ENCODE measurements at regions not wholly inside any gene's neighbourhood (a gene's known extent, or its start where the extent isn't known, plus 50 kb on each side); places are given as distances from the start of the nearest gene placed in this dataset.

- H3K4me1 Mint-ChIP-seq (ENCODE audit: insufficient read depth, unreplicated experiment) = peaks cover 8% of the 10 kb centered on the region
- no peak overlapping the region for H3K27ac Mint-ChIP-seq (ENCODE audit: low read depth, unreplicated experiment)
- no peak for DNase-seq (ENCODE audit: unreplicated experiment)
Measured at GRCh38 chr13:72126424-72126823, 259.4 kb upstream of the DACH1 start.

GRCh38 chr13:72125561-72125960 lies 258.6 kb upstream of the DACH1 start:
- no TSS peak for BruUV-seq (replicated peaks)
- intact Hi-C loops (cut with micrococcal nuclease) = no loop called here
- POLR2A ChIA-PET = no interaction called here
- CTCF ChIA-PET = no interaction called here
- Mint-ChIP-seq H3K9me3 (ENCODE audit: unreplicated experiment) (no peaks in the 10 kb centered on the region), H3K36me3 (ENCODE audit: insufficient read depth, unreplicated experiment) (no peaks in the 10 kb centered on the region), H3K4me3 (ENCODE audit: unreplicated experiment) (no peak overlapping the region), H3K4me1 (ENCODE audit: insufficient read depth, unreplicated experiment) (peaks cover 8% of the 10 kb centered on the region), H3K27ac (ENCODE audit: low read depth, unreplicated experiment) (no peak overlapping the region), H3K27me3 (ENCODE audit: insufficient read depth, unreplicated experiment) (no peaks in the 10 kb centered on the region)
- no peak for DNase-seq (ENCODE audit: unreplicated experiment)
- no peak for TF ChIP-seq CTCF (IDR thresholded peaks at IDR 0.05; ENCODE audit: unreplicated experiment)

More at GRCh38 chr13:72126424-72126823, 259.4 kb upstream of the DACH1 start:
- Mint-ChIP-seq H3K9me3 (ENCODE audit: unreplicated experiment) (no peaks in the 10 kb centered on the region), H3K36me3 (ENCODE audit: insufficient read depth, unreplicated experiment) (no peaks in the 10 kb centered on the region), H3K4me3 (ENCODE audit: unreplicated experiment) (no peak overlapping the region), H3K27me3 (ENCODE audit: insufficient read depth, unreplicated experiment) (no peaks in the 10 kb centered on the region)
- no TSS peak for BruUV-seq (replicated peaks)
- POLR2A ChIA-PET = no interaction called here
- intact Hi-C loops (cut with micrococcal nuclease) = no loop called here
- no peak for TF ChIP-seq CTCF (IDR thresholded peaks at IDR 0.05; ENCODE audit: unreplicated experiment)
- CTCF ChIA-PET = interaction anchor here (1.0 kb wide), 1 partner anchor 19 kb away, joined by 3 read pairs; no protein-coding TSS in a partner anchor

- BruUV-seq (replicated peaks) = no TSS peak
- Mint-ChIP-seq H3K9me3 (ENCODE audit: unreplicated experiment) (no peaks in the 10 kb centered on the region), H3K27me3 (ENCODE audit: insufficient read depth, unreplicated experiment) (no peaks in the 10 kb centered on the region), H3K27ac (ENCODE audit: low read depth, unreplicated experiment) (peak overlapping the region; percentile 49), H3K4me3 (ENCODE audit: unreplicated experiment) (no peak overlapping the region), H3K36me3 (ENCODE audit: insufficient read depth, unreplicated experiment) (no peaks in the 10 kb centered on the region), H3K4me1 (ENCODE audit: insufficient read depth, unreplicated experiment) (peaks cover 8% of the 10 kb centered on the region)
- no peak for TF ChIP-seq CTCF (IDR thresholded peaks at IDR 0.05; ENCODE audit: unreplicated experiment)
- DNase-seq (ENCODE audit: unreplicated experiment) = no peak
- POLR2A ChIA-PET = no interaction called here
- CTCF ChIA-PET = no interaction called here
- intact Hi-C loops (cut with micrococcal nuclease) = no loop called here
Measured at GRCh38 chr13:72122661-72123255, 255.8 kb upstream of the DACH1 start.

- H3K36me3 Mint-ChIP-seq (ENCODE audit: insufficient read depth, unreplicated experiment) = no peaks in the 10 kb centered on the region
- intact Hi-C loops (cut with micrococcal nuclease) = no loop called here
- ChIA-PET CTCF (interaction anchor here (0.6 to 0.7 kb wide), 2 partner anchors 1057 to 1602 kb away, joined by 3 to 7 read pairs; no protein-coding TSS in a partner anchor), POLR2A (no interaction called here)
- BruUV-seq (replicated peaks) = no TSS peak
- H3K27me3 Mint-ChIP-seq (ENCODE audit: insufficient read depth, unreplicated experiment) = no peaks in the 10 kb centered on the region
- H3K27ac Mint-ChIP-seq (ENCODE audit: low read depth, unreplicated experiment) = no peak overlapping the region
- DNase-seq (ENCODE audit: unreplicated experiment) = no peak
- TF ChIP-seq CTCF (IDR thresholded peaks at IDR 0.05; ENCODE audit: unreplicated experiment) = no peak
- H3K4me3 Mint-ChIP-seq (ENCODE audit: unreplicated experiment) = no peak overlapping the region
- peaks cover 4% of the 10 kb centered on the region for H3K4me1 Mint-ChIP-seq (ENCODE audit: insufficient read depth, unreplicated experiment)
- no peaks in the 10 kb centered on the region for H3K9me3 Mint-ChIP-seq (ENCODE audit: unreplicated experiment)
Measured at GRCh38 chr13:72121466-72121865, 254.5 kb upstream of the DACH1 start.

Data from MCF 10A (cell line).